H9 (cell line): ENCODE measurements at regions not wholly inside any gene's neighbourhood (a gene's known extent, or its start where the extent isn't known, plus 50 kb on each side); places are given as distances from the start of the nearest gene placed in this dataset.

Experiments used
- DNase-seq: peaks from one replicate; pipeline ENCODE4 v3.0.0-alpha.2; 2017
- H2AFZ ChIP-seq: one replicate; pipeline ENCODE4 v1.6.1; 2013; ENCODE audit warnings: mild to moderate bottlenecking, low read length, control low read depth, moderate library complexity
- H2AK5ac ChIP-seq: 2 replicates; pipeline ENCODE4 v1.6.1; 2013; ENCODE audit warnings: low read length, control low read depth, mixed read lengths; ENCODE audit not compliant: insufficient read length
- H2BK120ac ChIP-seq: one replicate; pipeline ENCODE4 v1.6.1; 2013; ENCODE audit warnings: low read depth, mild to moderate bottlenecking, low read length, control low read depth, inconsistent platforms; ENCODE audit not compliant: poor library complexity, severe bottlenecking
- H2BK12ac ChIP-seq: 2 replicates; pipeline ENCODE4 v1.6.1; 2013; ENCODE audit warnings: low read length, control low read depth, mixed read lengths, low read depth; ENCODE audit not compliant: insufficient read length
- H2BK15ac ChIP-seq: 2 replicates; pipeline ENCODE4 v1.6.1; 2013; ENCODE audit warnings: low read depth, low read length, control low read depth
- H2BK20ac ChIP-seq: one replicate; pipeline ENCODE4 v1.6.1; 2013; ENCODE audit warnings: low read depth, mild to moderate bottlenecking, low read length, control low read depth, inconsistent platforms; ENCODE audit not compliant: poor library complexity, severe bottlenecking
- H2BK5ac ChIP-seq: 2 replicates; pipeline ENCODE4 v1.6.1; 2013; ENCODE audit warnings: low read length, control low read depth, mixed read lengths; ENCODE audit not compliant: insufficient read length
- H3K14ac ChIP-seq: 2 replicates; pipeline ENCODE4 v1.6.1; 2013; ENCODE audit warnings: low read length, control low read depth; ENCODE audit not compliant: insufficient read depth
- H3K18ac ChIP-seq: 2 replicates; pipeline ENCODE4 v1.6.1; 2013; ENCODE audit warnings: low read depth, mild to moderate bottlenecking, mixed read lengths, low read length, control low read depth; ENCODE audit not compliant: insufficient read length
- H3K23ac ChIP-seq: 2 replicates; pipeline ENCODE4 v1.6.1; 2013; ENCODE audit warnings: low read length, control low read depth, mixed read lengths, low read depth; ENCODE audit not compliant: insufficient read length
- H3K23me2 ChIP-seq: 2 replicates; pipeline ENCODE4 v1.6.1; 2013; ENCODE audit warnings: low read depth, mild to moderate bottlenecking, mixed read lengths, low read length, control low read depth; ENCODE audit not compliant: insufficient read length, poor library complexity, severe bottlenecking
- H3K27ac ChIP-seq: 2 replicates; pipeline ENCODE4 v1.5.1; 2013; ENCODE audit warnings: low read length, control low read depth, mixed read lengths, low read depth; ENCODE audit not compliant: insufficient read length
- H3K27me3 ChIP-seq: 2 replicates; pipeline ENCODE4 v1.6.1; 2013; ENCODE audit warnings: low read length, control low read depth, inconsistent platforms; ENCODE audit not compliant: insufficient read depth
- H3K4ac ChIP-seq: 2 replicates; pipeline ENCODE4 v1.6.1; 2013; ENCODE audit warnings: low read depth, mild to moderate bottlenecking, control low read depth, inconsistent platforms, low read length, moderate library complexity
- H3K4me1 ChIP-seq: 2 replicates; pipeline ENCODE4 v1.6.1; 2013; ENCODE audit warnings: low read length, control low read depth, inconsistent platforms; ENCODE audit not compliant: insufficient read depth
- H3K4me2 ChIP-seq: 2 replicates; pipeline ENCODE4 v1.6.1; 2013; ENCODE audit warnings: low read length, control low read depth, mixed read lengths; ENCODE audit not compliant: insufficient read length, insufficient read depth
- H3K56ac ChIP-seq: 2 replicates; pipeline ENCODE4 v1.6.1; 2013; ENCODE audit warnings: low read depth, mild to moderate bottlenecking, mixed read lengths, low read length, control low read depth; ENCODE audit not compliant: insufficient read length
- H3K79me1 ChIP-seq: 2 replicates; pipeline ENCODE4 v1.6.1; 2013; ENCODE audit warnings: low read depth, mild to moderate bottlenecking, moderate library complexity, low read length, control low read depth, inconsistent platforms; ENCODE audit not compliant: insufficient read depth, poor library complexity, severe bottlenecking
- H3K79me2 ChIP-seq: 2 replicates; pipeline ENCODE4 v1.6.1; 2013; ENCODE audit warnings: low read length, control low read depth, inconsistent platforms; ENCODE audit not compliant: insufficient read depth
- H3K9ac ChIP-seq: 2 replicates; pipeline ENCODE4 v1.6.1; 2013; ENCODE audit warnings: low read length, control low read depth, mixed read lengths; ENCODE audit not compliant: insufficient read length; ENCODE audit errors: extremely low read depth
- H3K9me3 ChIP-seq: one replicate; pipeline ENCODE4 v1.6.1; 2013; ENCODE audit warnings: low read depth, low read length, inconsistent platforms; ENCODE audit not compliant: control insufficient read depth
- H3T11ph ChIP-seq: one replicate; pipeline ENCODE4 v1.6.1; 2013; ENCODE audit warnings: mild to moderate bottlenecking, low read length, control low read depth, inconsistent platforms
- H4K20me1 ChIP-seq: one replicate; pipeline ENCODE4 v1.6.1; 2013; ENCODE audit not compliant: control insufficient read depth, insufficient read length, insufficient read depth
- H4K5ac ChIP-seq: 2 replicates; pipeline ENCODE4 v1.6.1; 2013; ENCODE audit warnings: low read depth, mild to moderate bottlenecking, mixed read lengths, low read length, control low read depth; ENCODE audit not compliant: insufficient read length
- H4K8ac ChIP-seq: replicated peaks from 2 replicates; pipeline ENCODE4 v1.6.1; 2013; ENCODE audit warnings: low read length, control low read depth, mixed read lengths, low read depth; ENCODE audit not compliant: insufficient read length
- H4K91ac ChIP-seq: 2 replicates; pipeline ENCODE4 v1.6.1; 2013; ENCODE audit warnings: low read depth, mild to moderate bottlenecking, moderate library complexity, mixed read lengths, low read length, control low read depth; ENCODE audit not compliant: insufficient read length
- H3K27ac Mint-ChIP-seq, 3 experiments: 2 replicates in 2 of 3; 3 replicates in 1 of 3; pipeline ENCODE4 v1.8.0; 2020 to 2021; ENCODE audit warnings: mixed read lengths in 3 of 3, mild to moderate bottlenecking in 1 of 3, moderate library complexity in 1 of 3
- H3K27me3 Mint-ChIP-seq: 2 replicates; pipeline ENCODE4 v1.8.0; 2021; ENCODE audit warnings: low read depth, mild to moderate bottlenecking, moderate library complexity, mixed read lengths
- H3K36me3 Mint-ChIP-seq, 3 experiments: 2 replicates in 2 of 3; 3 replicates in 1 of 3; pipeline ENCODE4 v1.8.0; 2020 to 2021; ENCODE audit warnings: low read depth in 3 of 3, mixed read lengths in 3 of 3; ENCODE audit not compliant: insufficient read depth in 1 of 3
- H3K4me1 Mint-ChIP-seq, 2 experiments: 2 replicates each; pipeline ENCODE4 v1.8.0; 2020; ENCODE audit warnings: mixed read lengths in 2 of 2
- H3K4me3 Mint-ChIP-seq, 2 experiments: 2 replicates in 1 of 2; 3 replicates in 1 of 2; pipeline ENCODE4 v1.8.0; 2020 to 2021; ENCODE audit warnings: mild to moderate bottlenecking in 2 of 2, mixed read lengths in 2 of 2, moderate library complexity in 1 of 2
- H3K9me3 Mint-ChIP-seq, 2 experiments: 2 replicates in 1 of 2; 3 replicates in 1 of 2; pipeline ENCODE4 v1.8.0; 2020; ENCODE audit warnings: mild to moderate bottlenecking in 2 of 2, mixed read lengths in 2 of 2, moderate library complexity in 1 of 2
- WGBS: extraction: QIAGEN DNeasy Blood & Tissue Kit; methylation state at CpG from one replicate; pipeline ENCODE4 v1.1.7; 2013; ENCODE audit warnings: missing lambda C conversion rate, low lambda C conversion rate, mixed read lengths; ENCODE audit not compliant: insufficient read length; ENCODE audit errors: extremely low coverage; 5-methylcytosine and 5-hydroxymethylcytosine counted together
- TF ChIP-seq, protein P1 (sequence below): fragments of 200-600 bp; sonication (generic); conservative IDR thresholded peaks from 3 replicates; pipeline ENCODE4 v1.8.0; 2021; ENCODE audit warnings: antibody characterized with exemption, mild to moderate bottlenecking

DNA sequence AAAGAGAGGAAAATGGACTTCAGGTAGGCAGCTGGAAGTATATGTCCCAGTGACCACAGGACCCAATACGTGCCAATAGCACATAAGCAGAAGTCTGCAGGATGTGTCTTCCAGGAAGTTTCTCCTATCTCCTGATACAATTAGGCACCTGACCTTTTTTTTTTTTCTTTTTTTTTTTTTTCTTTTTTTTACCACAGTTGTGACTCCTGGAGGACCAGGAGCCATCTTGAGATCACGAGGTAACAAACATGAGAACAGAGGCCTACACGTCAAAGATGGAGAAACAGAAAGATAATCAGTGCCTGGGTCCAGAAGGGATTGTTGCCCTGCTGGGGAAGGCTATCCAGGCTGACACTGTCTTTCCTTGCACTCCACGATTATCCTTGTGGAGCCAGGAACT, 312.4 kb upstream of the NEBL start:
- no peaks in the 10 kb centered on the region for H3K79me1 ChIP-seq
- no peak overlapping the region for H2BK20ac ChIP-seq
- H3K27me3 ChIP-seq, result no peaks in the 10 kb centered on the region
- no peak overlapping the region for H2BK120ac ChIP-seq
- no peak overlapping the region for H3K18ac ChIP-seq
- no peak overlapping the region for H3K9ac ChIP-seq
- no peak overlapping the region for H3K14ac ChIP-seq
- no peak overlapping the region for H2BK15ac ChIP-seq
- no peak overlapping the region for H3K23ac ChIP-seq
- no peak overlapping the region for H3T11ph ChIP-seq
- H2BK12ac ChIP-seq, result no peak overlapping the region
- no peaks in the 10 kb centered on the region; the same call in 1 of the 2 replicates for H3K4me1 ChIP-seq
- H4K91ac ChIP-seq, result no peak overlapping the region
- no peak overlapping the region for H3K56ac ChIP-seq
- H3K4me1 Mint-ChIP-seq, result peaks cover 3 to 15% of the 10 kb centered on the region in 2 experiments; a peak in 3 of 4 replicates
- peaks cover 3 to 6% (median 4%) of the 10 kb centered on the region in 3 experiments; a peak in 4 of 7 replicates for H3K36me3 Mint-ChIP-seq
- no peaks in the 10 kb centered on the region for H3K9me3 ChIP-seq
- no peak overlapping the region for H2AFZ ChIP-seq
- H3K23me2 ChIP-seq, result no peaks in the 10 kb centered on the region
- H4K5ac ChIP-seq, result no peak overlapping the region
- DNase-seq, result no peak
- no peak overlapping the region for H4K8ac ChIP-seq
- H3K4me3 Mint-ChIP-seq, result no peak overlapping the region
- no peak overlapping the region; a peak in 1 of 7 replicates for H3K27ac Mint-ChIP-seq
- no peak overlapping the region for H2AK5ac ChIP-seq
- H3K27ac ChIP-seq, result no peak overlapping the region
- H3K4me2 ChIP-seq, result no peak overlapping the region
- H3K4ac ChIP-seq, result no peak overlapping the region
- H3K79me2 ChIP-seq, result no peaks in the 10 kb centered on the region
- H4K20me1 ChIP-seq, result no peaks in the 10 kb centered on the region
- no peak overlapping the region for H2BK5ac ChIP-seq
- H3K9me3 Mint-ChIP-seq, result peaks cover 0 to 4% of the 10 kb centered on the region in 2 experiments; a peak in 4 of 5 replicates
- no peaks in the 10 kb centered on the region for H3K27me3 Mint-ChIP-seq
- no CpG with 5 or more reads among the region's 4 CpGs for WGBS
- TF ChIP-seq, protein P1, sequence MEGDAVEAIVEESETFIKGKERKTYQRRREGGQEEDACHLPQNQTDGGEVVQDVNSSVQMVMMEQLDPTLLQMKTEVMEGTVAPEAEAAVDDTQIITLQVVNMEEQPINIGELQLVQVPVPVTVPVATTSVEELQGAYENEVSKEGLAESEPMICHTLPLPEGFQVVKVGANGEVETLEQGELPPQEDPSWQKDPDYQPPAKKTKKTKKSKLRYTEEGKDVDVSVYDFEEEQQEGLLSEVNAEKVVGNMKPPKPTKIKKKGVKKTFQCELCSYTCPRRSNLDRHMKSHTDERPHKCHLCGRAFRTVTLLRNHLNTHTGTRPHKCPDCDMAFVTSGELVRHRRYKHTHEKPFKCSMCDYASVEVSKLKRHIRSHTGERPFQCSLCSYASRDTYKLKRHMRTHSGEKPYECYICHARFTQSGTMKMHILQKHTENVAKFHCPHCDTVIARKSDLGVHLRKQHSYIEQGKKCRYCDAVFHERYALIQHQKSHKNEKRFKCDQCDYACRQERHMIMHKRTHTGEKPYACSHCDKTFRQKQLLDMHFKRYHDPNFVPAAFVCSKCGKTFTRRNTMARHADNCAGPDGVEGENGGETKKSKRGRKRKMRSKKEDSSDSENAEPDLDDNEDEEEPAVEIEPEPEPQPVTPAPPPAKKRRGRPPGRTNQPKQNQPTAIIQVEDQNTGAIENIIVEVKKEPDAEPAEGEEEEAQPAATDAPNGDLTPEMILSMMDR, result no peak
